ENCODE measurements at regions not wholly inside any gene's neighbourhood (a gene's known extent, or its start where the extent isn't known, plus 50 kb on each side); places are given as distances from the start of the nearest gene placed in this dataset.

DNA sequence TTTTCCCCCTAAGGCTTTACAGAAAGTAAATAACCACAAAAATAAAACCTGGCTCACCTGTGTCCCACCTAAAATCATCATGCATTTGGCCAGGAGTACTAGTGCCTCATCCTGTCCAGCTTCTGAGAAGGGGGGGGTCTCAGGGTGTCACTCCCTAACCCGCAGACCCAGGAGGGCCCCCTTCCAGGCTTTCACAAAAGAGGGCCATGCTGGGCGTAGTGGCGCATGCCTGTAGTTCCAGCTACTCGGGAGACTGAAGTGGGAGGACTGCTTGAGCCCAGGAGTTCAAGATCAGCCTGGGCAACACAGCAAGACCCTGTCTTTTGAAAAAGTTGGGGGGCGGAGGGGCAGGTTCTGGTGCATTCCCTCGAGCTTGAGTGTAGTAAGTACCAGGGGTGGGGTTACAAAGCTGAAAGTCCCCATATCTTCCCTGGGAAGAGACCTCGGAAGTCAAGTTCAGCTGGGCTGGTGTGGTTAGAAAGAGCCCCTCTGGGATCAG, 259.3 kb downstream of the PARN start:
- WGBS = 72% methylated on average over 7 of the region's 7 CpGs
- no peak for DNase-seq (ENCODE audit: low spot score)
- Histone ChIP-seq H3K4me1 (ENCODE audit: control insufficient read depth in 4 of 4, insufficient read depth in 4 of 4, low read length in 3 of 4) (no peaks in the 10 kb centered on the region), H3K27me3 (ENCODE audit: control insufficient read depth in 4 of 4, insufficient read depth in 4 of 4, low read length in 3 of 4) (no peaks in the 10 kb centered on the region), H3K4me3 (ENCODE audit: low read depth in 1 of 3, low read length in 3 of 3) (no peak overlapping the region), H3K36me3 (ENCODE audit: control insufficient read depth in 4 of 4, insufficient read depth in 3 of 4, low read depth in 1 of 4, low read length in 3 of 4) (no peaks in the 10 kb centered on the region), H3K9me3 (ENCODE audit: control insufficient read depth in 4 of 4, low read length in 3 of 4) (no peaks in the 10 kb centered on the region), H3K27ac (ENCODE audit: low read depth in 1 of 2, low read length in 2 of 2) (no peak overlapping the region), H3K9ac (ENCODE audit: low read depth in 1 of 2, low read length in 2 of 2) (no peak overlapping the region)
- TF ChIP-seq NR2F2 (IDR thresholded peaks at IDR 0.05) (no peak), HNF4A (conservative IDR thresholded peaks at IDR 0.05) (no peak), FOXA1 (IDR thresholded peaks at IDR 0.05) (no peak), YY1 (IDR thresholded peaks at IDR 0.05) (no peak), EGR1 (IDR thresholded peaks at IDR 0.05; ENCODE audit: low read depth in 2 of 2) (no peak), FOXA2 (IDR thresholded peaks at IDR 0.05) (no peak), JUND (IDR thresholded peaks at IDR 0.05) (no peak), RXRA (IDR thresholded peaks at IDR 0.05) (no peak)
- TF ChIP-seq, protein P1, sequence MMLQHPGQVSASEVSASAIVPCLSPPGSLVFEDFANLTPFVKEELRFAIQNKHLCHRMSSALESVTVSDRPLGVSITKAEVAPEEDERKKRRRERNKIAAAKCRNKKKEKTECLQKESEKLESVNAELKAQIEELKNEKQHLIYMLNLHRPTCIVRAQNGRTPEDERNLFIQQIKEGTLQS (IDR thresholded peaks at IDR 0.05) = no peak
- TF ChIP-seq, protein P2, sequence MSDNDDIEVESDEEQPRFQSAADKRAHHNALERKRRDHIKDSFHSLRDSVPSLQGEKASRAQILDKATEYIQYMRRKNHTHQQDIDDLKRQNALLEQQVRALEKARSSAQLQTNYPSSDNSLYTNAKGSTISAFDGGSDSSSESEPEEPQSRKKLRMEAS (IDR thresholded peaks at IDR 0.05) = no peak
- TF ChIP-seq, protein P3, sequence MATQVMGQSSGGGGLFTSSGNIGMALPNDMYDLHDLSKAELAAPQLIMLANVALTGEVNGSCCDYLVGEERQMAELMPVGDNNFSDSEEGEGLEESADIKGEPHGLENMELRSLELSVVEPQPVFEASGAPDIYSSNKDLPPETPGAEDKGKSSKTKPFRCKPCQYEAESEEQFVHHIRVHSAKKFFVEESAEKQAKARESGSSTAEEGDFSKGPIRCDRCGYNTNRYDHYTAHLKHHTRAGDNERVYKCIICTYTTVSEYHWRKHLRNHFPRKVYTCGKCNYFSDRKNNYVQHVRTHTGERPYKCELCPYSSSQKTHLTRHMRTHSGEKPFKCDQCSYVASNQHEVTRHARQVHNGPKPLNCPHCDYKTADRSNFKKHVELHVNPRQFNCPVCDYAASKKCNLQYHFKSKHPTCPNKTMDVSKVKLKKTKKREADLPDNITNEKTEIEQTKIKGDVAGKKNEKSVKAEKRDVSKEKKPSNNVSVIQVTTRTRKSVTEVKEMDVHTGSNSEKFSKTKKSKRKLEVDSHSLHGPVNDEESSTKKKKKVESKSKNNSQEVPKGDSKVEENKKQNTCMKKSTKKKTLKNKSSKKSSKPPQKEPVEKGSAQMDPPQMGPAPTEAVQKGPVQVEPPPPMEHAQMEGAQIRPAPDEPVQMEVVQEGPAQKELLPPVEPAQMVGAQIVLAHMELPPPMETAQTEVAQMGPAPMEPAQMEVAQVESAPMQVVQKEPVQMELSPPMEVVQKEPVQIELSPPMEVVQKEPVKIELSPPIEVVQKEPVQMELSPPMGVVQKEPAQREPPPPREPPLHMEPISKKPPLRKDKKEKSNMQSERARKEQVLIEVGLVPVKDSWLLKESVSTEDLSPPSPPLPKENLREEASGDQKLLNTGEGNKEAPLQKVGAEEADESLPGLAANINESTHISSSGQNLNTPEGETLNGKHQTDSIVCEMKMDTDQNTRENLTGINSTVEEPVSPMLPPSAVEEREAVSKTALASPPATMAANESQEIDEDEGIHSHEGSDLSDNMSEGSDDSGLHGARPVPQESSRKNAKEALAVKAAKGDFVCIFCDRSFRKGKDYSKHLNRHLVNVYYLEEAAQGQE (IDR thresholded peaks at IDR 0.05) = no peak

DNA sequence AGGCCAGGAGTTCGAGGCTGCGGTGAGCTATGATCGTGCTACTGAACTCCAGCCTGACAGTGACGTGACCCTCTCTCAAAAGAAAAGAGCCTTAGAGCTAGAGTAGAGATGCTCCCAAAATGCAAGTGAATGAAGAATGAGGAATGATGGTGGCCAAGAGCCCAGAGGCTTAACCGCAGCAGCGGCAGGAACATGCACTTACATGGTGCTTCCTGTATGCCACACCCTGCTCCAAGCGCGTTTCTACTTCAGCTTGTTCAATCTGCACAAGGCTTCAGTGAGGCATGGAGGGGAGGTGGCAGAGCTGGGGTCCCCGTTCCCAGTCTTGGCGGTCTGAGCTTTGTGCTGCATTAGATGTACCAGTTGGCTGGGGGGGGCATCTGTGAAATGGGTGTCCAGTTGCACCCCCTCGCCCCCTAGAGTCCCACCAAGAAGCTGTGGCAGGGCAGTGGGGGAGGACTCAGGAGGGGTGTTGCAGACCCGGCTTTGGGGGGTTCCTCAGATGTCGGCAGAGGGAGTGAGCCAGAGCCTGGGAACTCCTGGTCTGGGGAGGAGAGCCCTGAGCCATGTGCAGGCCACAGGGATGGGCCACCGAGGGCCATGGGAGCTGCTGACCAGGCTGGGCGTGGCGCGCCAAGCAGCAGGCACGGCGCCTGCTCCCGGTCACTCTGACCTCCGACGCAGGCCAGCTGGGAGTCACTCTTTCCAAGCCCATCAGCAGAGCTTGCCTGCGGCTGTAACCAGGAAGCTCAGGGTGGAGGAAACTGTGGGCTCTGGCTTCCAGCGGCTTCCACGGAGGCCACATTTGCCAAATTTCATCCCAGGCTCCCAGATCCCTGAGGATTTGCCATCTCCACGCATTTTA, 260.1 kb downstream of the PARN start:
- no peak for DNase-seq (ENCODE audit: low spot score)
- WGBS = 85% methylated on average over 26 of the region's 26 CpGs
- Histone ChIP-seq H3K4me1 (ENCODE audit: control insufficient read depth in 4 of 4, insufficient read depth in 4 of 4, low read length in 3 of 4) (no peaks in the 10 kb centered on the region), H3K4me3 (ENCODE audit: low read depth in 1 of 3, low read length in 3 of 3) (no peak overlapping the region), H3K9me3 (ENCODE audit: control insufficient read depth in 4 of 4, low read length in 3 of 4) (no peaks in the 10 kb centered on the region), H3K36me3 (ENCODE audit: control insufficient read depth in 4 of 4, insufficient read depth in 3 of 4, low read depth in 1 of 4, low read length in 3 of 4) (no peaks in the 10 kb centered on the region), H3K27me3 (ENCODE audit: control insufficient read depth in 4 of 4, insufficient read depth in 4 of 4, low read length in 3 of 4) (no peaks in the 10 kb centered on the region), H3K9ac (ENCODE audit: low read depth in 1 of 2, low read length in 2 of 2) (no peak overlapping the region), H3K27ac (ENCODE audit: low read depth in 1 of 2, low read length in 2 of 2) (no peak overlapping the region)
- TF ChIP-seq GABPA (IDR thresholded peaks at IDR 0.05 in 1 of 2, conservative IDR thresholded peaks at IDR 0.05 in 1 of 2) (no peak), HNF4G (IDR thresholded peaks at IDR 0.05) (no peak), JUND (IDR thresholded peaks at IDR 0.05) (no peak)

DNA sequence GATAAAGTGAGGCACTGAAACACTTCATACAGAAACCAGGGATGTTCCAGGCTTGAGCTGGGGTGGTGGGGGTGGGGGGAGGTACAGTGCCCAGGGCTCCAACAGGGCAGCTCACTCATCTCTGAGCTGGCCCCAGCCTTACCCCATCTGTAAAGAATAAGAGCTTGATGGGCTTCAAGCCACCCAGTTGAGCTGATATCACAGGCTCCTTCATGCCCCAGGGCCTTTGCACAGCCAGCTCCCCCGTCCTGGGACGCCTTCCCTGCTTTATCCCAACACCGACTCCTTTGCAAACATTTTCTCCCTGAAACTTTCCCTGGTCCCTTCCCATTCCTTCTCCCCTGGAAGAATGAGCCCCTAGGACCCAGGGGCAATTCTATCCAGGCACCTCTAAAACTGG, 261.7 kb downstream of the PARN start:
- TF ChIP-seq FOXA2 (IDR thresholded peaks at IDR 0.05) = no peak
- TF ChIP-seq, protein P3 (IDR thresholded peaks at IDR 0.05) = no peak
- no peak for TF ChIP-seq JUND (IDR thresholded peaks at IDR 0.05)
- no peak for TF ChIP-seq EGR1 (IDR thresholded peaks at IDR 0.05; ENCODE audit: low read depth in 2 of 2)
- TF ChIP-seq HNF4A (conservative IDR thresholded peaks at IDR 0.05) = no peak
- no peak for TF ChIP-seq RXRA (IDR thresholded peaks at IDR 0.05)
- TF ChIP-seq, protein P4, sequence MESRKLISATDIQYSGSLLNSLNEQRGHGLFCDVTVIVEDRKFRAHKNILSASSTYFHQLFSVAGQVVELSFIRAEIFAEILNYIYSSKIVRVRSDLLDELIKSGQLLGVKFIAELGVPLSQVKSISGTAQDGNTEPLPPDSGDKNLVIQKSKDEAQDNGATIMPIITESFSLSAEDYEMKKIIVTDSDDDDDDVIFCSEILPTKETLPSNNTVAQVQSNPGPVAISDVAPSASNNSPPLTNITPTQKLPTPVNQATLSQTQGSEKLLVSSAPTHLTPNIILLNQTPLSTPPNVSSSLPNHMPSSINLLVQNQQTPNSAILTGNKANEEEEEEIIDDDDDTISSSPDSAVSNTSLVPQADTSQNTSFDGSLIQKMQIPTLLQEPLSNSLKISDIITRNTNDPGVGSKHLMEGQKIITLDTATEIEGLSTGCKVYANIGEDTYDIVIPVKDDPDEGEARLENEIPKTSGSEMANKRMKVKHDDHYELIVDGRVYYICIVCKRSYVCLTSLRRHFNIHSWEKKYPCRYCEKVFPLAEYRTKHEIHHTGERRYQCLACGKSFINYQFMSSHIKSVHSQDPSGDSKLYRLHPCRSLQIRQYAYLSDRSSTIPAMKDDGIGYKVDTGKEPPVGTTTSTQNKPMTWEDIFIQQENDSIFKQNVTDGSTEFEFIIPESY (IDR thresholded peaks at IDR 0.05) = no peak
- TF ChIP-seq, protein P2 (IDR thresholded peaks at IDR 0.05) = no peak
- TF ChIP-seq GABPA (IDR thresholded peaks at IDR 0.05 in 1 of 2, conservative IDR thresholded peaks at IDR 0.05 in 1 of 2) = no peak
- TF ChIP-seq NR2F2 (IDR thresholded peaks at IDR 0.05) = no peak
- TF ChIP-seq, protein P1 (IDR thresholded peaks at IDR 0.05) = no peak
- no peak for TF ChIP-seq SP1 (IDR thresholded peaks at IDR 0.05)
- Histone ChIP-seq H3K4me1 (ENCODE audit: control insufficient read depth in 4 of 4, insufficient read depth in 4 of 4, low read length in 3 of 4) (no peaks in the 10 kb centered on the region), H3K36me3 (ENCODE audit: control insufficient read depth in 4 of 4, insufficient read depth in 3 of 4, low read depth in 1 of 4, low read length in 3 of 4) (no peaks in the 10 kb centered on the region), H3K9ac (ENCODE audit: low read depth in 1 of 2, low read length in 2 of 2) (no peak overlapping the region), H3K27ac (ENCODE audit: low read depth in 1 of 2, low read length in 2 of 2) (no peak overlapping the region), H3K27me3 (ENCODE audit: control insufficient read depth in 4 of 4, insufficient read depth in 4 of 4, low read length in 3 of 4) (no peaks in the 10 kb centered on the region), H3K4me3 (ENCODE audit: low read depth in 1 of 3, low read length in 3 of 3) (no peak overlapping the region), H3K9me3 (ENCODE audit: control insufficient read depth in 4 of 4, low read length in 3 of 4) (no peaks in the 10 kb centered on the region)
- 95% methylated on average over 3 of the region's 3 CpGs for WGBS
- DNase-seq (ENCODE audit: low spot score) = no peak
